DMS53 treated with DMSO at 0.1 percent for 48 hours (cell line): ENCODE measurements at regions not wholly inside any gene's neighbourhood (a gene's known extent, or its start where the extent isn't known, plus 50 kb on each side); places are given as distances from the start of the nearest gene placed in this dataset.
"Not testable (repeated sequence)": the region's sequence is repeated elsewhere in the genome, so short reads cannot be mapped to it uniquely, and the experiment has no call there.

Experiments used
- DNase-seq: peaks from one replicate; lab custom pipeline; 2025; ENCODE audit not compliant: unreplicated experiment; lab: John Stamatoyannopoulos, UW

GRCh38 chr2:37757456-37757855, 86.0 kb upstream of the CDC42EP3 start:
- DNase-seq, result not testable (repeated sequence)

- not testable (repeated sequence) for DNase-seq
These were observed 86.7 kb upstream of the CDC42EP3 start for GRCh38 chr2:37758141-37758601.

GRCh38 chr2:37759989-37760388, 88.5 kb upstream of the CDC42EP3 start:
- DNase-seq, result not testable (repeated sequence)

GRCh38 chr2:37760471-37760870, 89.0 kb upstream of the CDC42EP3 start:
- DNase-seq, result no peak

- not testable (repeated sequence) for DNase-seq
These were observed 90.8 kb upstream of the CDC42EP3 start for GRCh38 chr2:37762281-37762680.

- no peak for DNase-seq
These were observed 93.3 kb upstream of the CDC42EP3 start for GRCh38 chr2:37764739-37765138.

GRCh38 chr2:37766106-37766505, 94.7 kb upstream of the CDC42EP3 start:
- no peak for DNase-seq

GRCh38 chr2:37767046-37767445, 95.6 kb upstream of the CDC42EP3 start:
- no peak for DNase-seq

GRCh38 chr2:37767959-37768925, 96.8 kb upstream of the CDC42EP3 start:
- DNase-seq, result no peak

- DNase-seq, result peak; percentile 77
These were observed 98.1 kb upstream of the CDC42EP3 start for GRCh38 chr2:37769551-37769950.

- DNase-seq, result no peak
These were observed 99.4 kb upstream of the CDC42EP3 start for GRCh38 chr2:37770797-37771196.

- DNase-seq, result no peak
These were observed 100.2 kb upstream of the CDC42EP3 start for GRCh38 chr2:37771600-37772088.

GRCh38 chr2:37773371-37774130, 102.1 kb upstream of the CDC42EP3 start:
- no peak for DNase-seq

GRCh38 chr2:37774171-37774944, 102.9 kb upstream of the CDC42EP3 start:
- DNase-seq, result not testable (repeated sequence)

GRCh38 chr2:37774976-37775907, 103.8 kb upstream of the CDC42EP3 start:
- peak; percentile 80 for DNase-seq

GRCh38 chr2:37775908-37776250, 104.4 kb upstream of the CDC42EP3 start:
- DNase-seq, result no peak

- DNase-seq, result no peak
These were observed 105.0 kb upstream of the CDC42EP3 start for GRCh38 chr2:37776487-37776886.

- DNase-seq, result no peak
These were observed 107.7 kb upstream of the CDC42EP3 start for GRCh38 chr2:37779139-37779538.

- no peak for DNase-seq
These were observed 108.4 kb upstream of the CDC42EP3 start for GRCh38 chr2:37779611-37780386.
